ENCODE measurements at regions not wholly inside any gene's neighbourhood (a gene's known extent, or its start where the extent isn't known, plus 50 kb on each side); places are given as distances from the start of the nearest gene placed in this dataset.

GRCh38 chr12:92650228-92650822 lies 52.5 kb upstream of the PLEKHG7 start:
- DNase-seq (no peak), ATAC-seq (ENCODE audit: low FRiP score) (no peak)
- Histone ChIP-seq H3K4me3 (ENCODE audit: low read length in 2 of 2) (no peak overlapping the region), H3K9me3 (ENCODE audit: control insufficient read depth, low read length) (no peaks in the 10 kb centered on the region), H3K27ac (ENCODE audit: low read depth in 1 of 2, low read length in 2 of 2) (no peak overlapping the region), H3K27me3 (ENCODE audit: control insufficient read depth in 1 of 2, insufficient read depth in 2 of 2, low read length in 1 of 2) (no peaks in the 10 kb centered on the region), H3K4me1 (ENCODE audit: control insufficient read depth in 1 of 2, insufficient read depth in 2 of 2, low read length in 2 of 2) (no peaks in the 10 kb centered on the region), H3K36me3 (ENCODE audit: control insufficient read depth in 1 of 2, insufficient read depth in 2 of 2, low read length in 1 of 2) (no peaks in the 10 kb centered on the region)
- 56 to 62% methylated on average over 7 of the region's 7 CpGs for WGBS, 2 donors
- intact Hi-C loops (cut with DNase I): loop anchor here in 1 of 2 donors (5.0 kb wide), 1 partner anchor 1268 kb away; no protein-coding TSS in a partner anchor

GRCh38 chr12:92649511-92650227 lies 53.1 kb upstream of the PLEKHG7 start:
- DNase-seq (peak in 1 of 2 donors; percentile 54), ATAC-seq (ENCODE audit: low FRiP score) (peak; percentile 77)
- H3K27me3 ChIP-seq (ENCODE audit: control insufficient read depth in 1 of 2, insufficient read depth in 2 of 2, low read length in 1 of 2): no peaks in the 10 kb centered on the region
- no peaks in the 10 kb centered on the region for H3K9me3 ChIP-seq (ENCODE audit: control insufficient read depth, low read length)
- H3K36me3 ChIP-seq (ENCODE audit: control insufficient read depth in 1 of 2, insufficient read depth in 2 of 2, low read length in 1 of 2): no peaks in the 10 kb centered on the region
- H3K4me3 ChIP-seq (ENCODE audit: low read length in 2 of 2): no peak overlapping the region
- intact Hi-C loops (cut with DNase I): loop anchor here (5.0 kb wide), 3 partner anchors 1072 to 1287 kb away; no protein-coding TSS in a partner anchor
- no peak overlapping the region for H3K27ac ChIP-seq (ENCODE audit: low read depth in 1 of 2, low read length in 2 of 2)
- WGBS, 2 donors: 31% methylated on average over 11 of the region's 11 CpGs
- H3K4me1 ChIP-seq (ENCODE audit: control insufficient read depth in 1 of 2, insufficient read depth in 2 of 2, low read length in 2 of 2): no peaks in the 10 kb centered on the region

- Histone ChIP-seq H3K4me3 (ENCODE audit: low read length in 2 of 2) (no peak overlapping the region), H3K9me3 (ENCODE audit: control insufficient read depth, low read length) (no peaks in the 10 kb centered on the region), H3K27ac (ENCODE audit: low read depth in 1 of 2, low read length in 2 of 2) (no peak overlapping the region), H3K27me3 (ENCODE audit: control insufficient read depth in 1 of 2, insufficient read depth in 2 of 2, low read length in 1 of 2) (no peaks in the 10 kb centered on the region), H3K4me1 (ENCODE audit: control insufficient read depth in 1 of 2, insufficient read depth in 2 of 2, low read length in 2 of 2) (no peaks in the 10 kb centered on the region), H3K36me3 (ENCODE audit: control insufficient read depth in 1 of 2, insufficient read depth in 2 of 2, low read length in 1 of 2) (no peaks in the 10 kb centered on the region)
- intact Hi-C loops (cut with DNase I): loop anchor here (5.0 kb wide), 2 partner anchors 1071 to 1286 kb away; no protein-coding TSS in a partner anchor
- DNase-seq (no peak), ATAC-seq (ENCODE audit: low FRiP score) (no peak)
- WGBS, 2 donors: 87 to 88% methylated on average over 6 of the region's 6 CpGs
Measured at GRCh38 chr12:92648242-92649031, 54.4 kb upstream of the PLEKHG7 start.

- no peak for ATAC-seq (ENCODE audit: low FRiP score)
- no peaks in the 10 kb centered on the region for H3K9me3 ChIP-seq (ENCODE audit: control insufficient read depth, low read length)
- no peaks in the 10 kb centered on the region for H3K27me3 ChIP-seq (ENCODE audit: control insufficient read depth in 1 of 2, insufficient read depth in 2 of 2, low read length in 1 of 2)
- no peak overlapping the region for H3K27ac ChIP-seq (ENCODE audit: low read depth in 1 of 2, low read length in 2 of 2)
- no peak for DNase-seq
- intact Hi-C loops (cut with DNase I): no loop called here
- H3K4me3 ChIP-seq (ENCODE audit: low read length in 2 of 2): no peak overlapping the region
- H3K4me1 ChIP-seq (ENCODE audit: control insufficient read depth in 1 of 2, insufficient read depth in 2 of 2, low read length in 2 of 2): no peaks in the 10 kb centered on the region
- 3 to 17% methylated on average over 1 of the region's 1 CpG for WGBS, 2 donors
- H3K36me3 ChIP-seq (ENCODE audit: control insufficient read depth in 1 of 2, insufficient read depth in 2 of 2, low read length in 1 of 2): no peaks in the 10 kb centered on the region
Measured at GRCh38 chr12:92641291-92641690, 61.5 kb upstream of the PLEKHG7 start.

GRCh38 chr12:92640691-92641090 lies 62.1 kb upstream of the PLEKHG7 start:
- no peak for ATAC-seq (ENCODE audit: low FRiP score)
- intact Hi-C loops (cut with DNase I): no loop called here
- Histone ChIP-seq H3K27ac (ENCODE audit: low read depth in 1 of 2, low read length in 2 of 2) (no peak overlapping the region), H3K27me3 (ENCODE audit: control insufficient read depth in 1 of 2, insufficient read depth in 2 of 2, low read length in 1 of 2) (no peaks in the 10 kb centered on the region), H3K4me1 (ENCODE audit: control insufficient read depth in 1 of 2, insufficient read depth in 2 of 2, low read length in 2 of 2) (no peaks in the 10 kb centered on the region), H3K4me3 (ENCODE audit: low read length in 2 of 2) (no peak overlapping the region), H3K36me3 (ENCODE audit: control insufficient read depth in 1 of 2, insufficient read depth in 2 of 2, low read length in 1 of 2) (no peaks in the 10 kb centered on the region), H3K9me3 (ENCODE audit: control insufficient read depth, low read length) (no peaks in the 10 kb centered on the region)
- no peak for DNase-seq

- intact Hi-C loops (cut with DNase I): no loop called here
- Histone ChIP-seq H3K9me3 (ENCODE audit: control insufficient read depth, low read length) (no peaks in the 10 kb centered on the region), H3K27me3 (ENCODE audit: control insufficient read depth in 1 of 2, insufficient read depth in 2 of 2, low read length in 1 of 2) (no peaks in the 10 kb centered on the region), H3K27ac (ENCODE audit: low read depth in 1 of 2, low read length in 2 of 2) (no peak overlapping the region), H3K4me1 (ENCODE audit: control insufficient read depth in 1 of 2, insufficient read depth in 2 of 2, low read length in 2 of 2) (no peaks in the 10 kb centered on the region), H3K36me3 (ENCODE audit: control insufficient read depth in 1 of 2, insufficient read depth in 2 of 2, low read length in 1 of 2) (no peaks in the 10 kb centered on the region), H3K4me3 (ENCODE audit: low read length in 2 of 2) (no peak overlapping the region)
- DNase-seq: no peak
- ATAC-seq (ENCODE audit: low FRiP score): no peak
Measured at GRCh38 chr12:92639017-92639416, 63.8 kb upstream of the PLEKHG7 start.

GRCh38 chr12:92634730-92635129 lies 68.1 kb upstream of the PLEKHG7 start:
- no peaks in the 10 kb centered on the region for H3K9me3 ChIP-seq (ENCODE audit: control insufficient read depth, low read length)
- no peaks in the 10 kb centered on the region for H3K36me3 ChIP-seq (ENCODE audit: control insufficient read depth in 1 of 2, insufficient read depth in 2 of 2, low read length in 1 of 2)
- H3K27ac ChIP-seq (ENCODE audit: low read depth in 1 of 2, low read length in 2 of 2): no peak overlapping the region
- intact Hi-C loops (cut with DNase I): no loop called here
- 27 to 35% methylated on average over 2 of the region's 2 CpGs for WGBS, 2 donors
- H3K4me1 ChIP-seq (ENCODE audit: control insufficient read depth in 1 of 2, insufficient read depth in 2 of 2, low read length in 2 of 2): no peaks in the 10 kb centered on the region
- DNase-seq (no peak), ATAC-seq (ENCODE audit: low FRiP score) (no peak)
- H3K27me3 ChIP-seq (ENCODE audit: control insufficient read depth in 1 of 2, insufficient read depth in 2 of 2, low read length in 1 of 2): no peaks in the 10 kb centered on the region
- no peak overlapping the region for H3K4me3 ChIP-seq (ENCODE audit: low read length in 2 of 2)

GRCh38 chr12:92634202-92634601 lies 68.6 kb upstream of the PLEKHG7 start:
- no peak overlapping the region for H3K4me3 ChIP-seq (ENCODE audit: low read length in 2 of 2)
- ATAC-seq (ENCODE audit: low FRiP score) (no peak), DNase-seq (no peak)
- H3K27me3 ChIP-seq (ENCODE audit: control insufficient read depth in 1 of 2, insufficient read depth in 2 of 2, low read length in 1 of 2): no peaks in the 10 kb centered on the region
- no peak overlapping the region for H3K27ac ChIP-seq (ENCODE audit: low read depth in 1 of 2, low read length in 2 of 2)
- H3K36me3 ChIP-seq (ENCODE audit: control insufficient read depth in 1 of 2, insufficient read depth in 2 of 2, low read length in 1 of 2): no peaks in the 10 kb centered on the region
- intact Hi-C loops (cut with DNase I): no loop called here
- no peaks in the 10 kb centered on the region for H3K4me1 ChIP-seq (ENCODE audit: control insufficient read depth in 1 of 2, insufficient read depth in 2 of 2, low read length in 2 of 2)
- no peaks in the 10 kb centered on the region for H3K9me3 ChIP-seq (ENCODE audit: control insufficient read depth, low read length)
- 64 to 81% methylated on average over 6 of the region's 6 CpGs for WGBS, 2 donors
